H1 (cell line): ENCODE measurements at regions not wholly inside any gene's neighbourhood (a gene's known extent, or its start where the extent isn't known, plus 50 kb on each side); places are given as distances from the start of the nearest gene placed in this dataset.

ENCODE experiments used
- ATF2 ChIP-seq: IDR thresholded peaks from 2 replicates; pipeline ENCODE4 v1.6.1; 2012; ENCODE audit warnings: low read length, inconsistent platforms
- ATF3 ChIP-seq: IDR thresholded peaks from 2 replicates; pipeline ENCODE4 v1.6.1; 2011; ENCODE audit warnings: low read depth, mild to moderate bottlenecking, low read length; ENCODE audit not compliant: insufficient read depth
- CEBPB ChIP-seq: IDR thresholded peaks from 2 replicates; pipeline ENCODE4 v1.6.1; 2012; ENCODE audit warnings: low read depth, low read length
- CHD2 ChIP-seq: IDR thresholded peaks from 2 replicates; pipeline ENCODE4 v1.6.1; 2012; ENCODE audit warnings: low read length, improper control_type of control experiment
- CTCF ChIP-seq, 3 experiments: IDR thresholded peaks; 1 replicate in 2 of 3; 2 replicates in 1 of 3; pipeline versions ENCODE4 v1.5.1 to v1.6.1; 2011; ENCODE audit warnings: low read length in 3 of 3, mild to moderate bottlenecking in 3 of 3, inconsistent platforms in 2 of 3, low read depth in 1 of 3, moderate library complexity in 1 of 3; ENCODE audit not compliant: insufficient read depth in 1 of 3; ENCODE audit errors: control extremely low read depth in 1 of 3
- HDAC2 ChIP-seq, 2 experiments: fragments of 300-600 bp in 1 of 2; sonication (generic) in 1 of 2; IDR thresholded peaks; 2 replicates each; pipeline ENCODE4 v1.6.1; 2011 to 2012; ENCODE audit warnings: low read depth in 2 of 2, low read length in 2 of 2, mild to moderate bottlenecking in 2 of 2, moderate library complexity in 2 of 2, borderline replicate concordance in 1 of 2, inconsistent platforms in 1 of 2
- POLR2A ChIP-seq, 2 experiments: IDR thresholded peaks; 1 replicate in 1 of 2; 2 replicates in 1 of 2; pipeline ENCODE4 v1.6.1; 2011; ENCODE audit warnings: low read depth in 2 of 2, low read length in 2 of 2, mild to moderate bottlenecking in 2 of 2; ENCODE audit errors: control extremely low read depth in 1 of 2
- POLR2AphosphoS5 ChIP-seq: IDR thresholded peaks from 2 replicates; pipeline ENCODE4 v1.6.1; 2011; ENCODE audit warnings: low read depth, low read length
- SIN3A ChIP-seq, 2 experiments: IDR thresholded peaks in 1 of 2; conservative IDR thresholded peaks in 1 of 2; 2 replicates each; pipeline ENCODE4 v1.6.1; 2011 to 2012; ENCODE audit warnings: low read length in 2 of 2, improper control_type of control experiment in 1 of 2, low read depth in 1 of 2, mild to moderate bottlenecking in 1 of 2
- SIX5 ChIP-seq: IDR thresholded peaks from 2 replicates; pipeline ENCODE4 v1.6.1; 2011; ENCODE audit warnings: mild to moderate bottlenecking, low read depth, low read length
- SRF ChIP-seq: IDR thresholded peaks from 2 replicates; pipeline ENCODE4 v1.6.1; 2011; ENCODE audit warnings: mild to moderate bottlenecking, low read depth, low read length, moderate library complexity
- TAF1 ChIP-seq: IDR thresholded peaks from 2 replicates; pipeline ENCODE4 v1.6.1; 2011; ENCODE audit warnings: mild to moderate bottlenecking, low read depth, low read length
- YY1 ChIP-seq: IDR thresholded peaks from 2 replicates; pipeline ENCODE4 v1.6.1; 2011; ENCODE audit warnings: low read depth, mild to moderate bottlenecking, low read length

GRCh38 chr3:82294609-82295008 is 533.2 kb upstream of the GBE1 start:
- no peak for TF ChIP-seq CEBPB
- no peak for TF ChIP-seq ATF2
- TF ChIP-seq SRF: no peak
- TF ChIP-seq CTCF (IDR thresholded peaks at IDR 0.05; ENCODE audit: control extremely low read depth in 1 of 3, insufficient read depth in 1 of 3, low read depth in 1 of 3, low read length in 3 of 3): no peak
- no peak for TF ChIP-seq TAF1
- TF ChIP-seq POLR2AphosphoS5: no peak
- TF ChIP-seq YY1: no peak
- no peak for TF ChIP-seq SIX5
- TF ChIP-seq POLR2A (IDR thresholded peaks at IDR 0.05; ENCODE audit: control extremely low read depth in 1 of 2, low read depth in 2 of 2, low read length in 2 of 2): no peak
- no peak for TF ChIP-seq ATF3
- no peak for TF ChIP-seq CHD2
- TF ChIP-seq SIN3A (conservative IDR thresholded peaks at IDR 0.05 in 1 of 2, IDR thresholded peaks at IDR 0.05 in 1 of 2; ENCODE audit: low read depth in 1 of 2, low read length in 2 of 2): no peak
- TF ChIP-seq HDAC2 (IDR thresholded peaks at IDR 0.05; ENCODE audit: borderline replicate concordance in 1 of 2, low read depth in 2 of 2, low read length in 2 of 2): no peak
